ENCODE measurements at regions not wholly inside any gene's neighbourhood (a gene's known extent, or its start where the extent isn't known, plus 50 kb on each side); places are given as distances from the start of the nearest gene placed in this dataset.
A peak's percentile ranks its signal among the peaks of the same experiment; 100 is the strongest.
"Not testable (repeated sequence)": the region's sequence is repeated elsewhere in the genome, so short reads cannot be mapped to it uniquely, and the experiment has no call there.

- no peak for DNase-seq (ENCODE audit: extremely low read depth in 1 of 11, low read depth in 9 of 11, low spot score in 4 of 11)
These were observed 977.3 kb downstream of the C4orf33 start for GRCh38 chr4:130073145-130073790.

DNA sequence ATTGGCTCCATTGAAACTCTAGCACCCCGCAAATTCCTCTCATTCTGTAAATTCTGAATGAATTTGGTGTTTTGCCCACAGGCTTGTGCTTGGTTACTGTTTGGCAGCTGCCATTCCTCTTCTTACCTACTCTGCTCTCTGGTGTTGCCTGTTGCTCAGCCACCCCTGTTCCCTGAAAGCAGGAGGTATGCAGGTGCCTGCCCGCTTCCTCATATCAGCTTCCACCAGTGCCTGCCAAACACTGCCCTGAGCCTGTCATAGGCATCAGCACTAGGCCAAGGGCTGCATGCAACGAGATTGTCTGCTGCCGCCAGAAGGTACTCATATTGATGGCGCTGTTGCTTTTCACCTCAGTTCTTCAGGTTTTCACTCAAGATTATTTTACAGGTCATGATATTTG, 978.1 kb downstream of the C4orf33 start:
- no peak for DNase-seq (ENCODE audit: extremely low read depth in 1 of 11, low read depth in 9 of 11, low spot score in 4 of 11)

DNA sequence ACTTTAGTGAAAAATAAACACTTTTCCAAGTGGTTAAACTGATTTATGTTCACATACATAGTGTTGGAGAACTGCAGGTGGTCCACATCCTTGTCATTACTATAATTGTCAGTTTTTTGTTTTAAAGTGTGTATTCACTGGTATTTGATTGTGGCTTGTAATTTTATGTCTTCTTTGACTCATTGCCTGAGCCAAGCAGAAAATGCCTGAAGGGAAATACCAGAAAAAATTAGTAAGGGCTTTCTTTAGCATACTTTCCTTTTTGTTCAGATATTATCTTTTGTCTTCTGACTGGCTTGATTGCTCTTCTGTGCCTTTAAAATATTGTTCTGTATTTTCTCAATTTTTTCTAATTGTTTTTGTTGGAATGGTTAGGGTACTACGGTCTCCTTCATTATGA, 981.3 kb downstream of the C4orf33 start:
- peak in 2 of 11 donors; percentile 15 to 24 for DNase-seq (ENCODE audit: extremely low read depth in 1 of 11, low read depth in 9 of 11, low spot score in 4 of 11)

GRCh38 chr4:130079027-130079426, 983.1 kb downstream of the C4orf33 start:
- DNase-seq (ENCODE audit: extremely low read depth in 1 of 11, low read depth in 9 of 11, low spot score in 4 of 11) = not testable (repeated sequence)

- no peak for DNase-seq (ENCODE audit: extremely low read depth in 1 of 11, low read depth in 9 of 11, low spot score in 4 of 11)
These were observed 985.0 kb downstream of the C4orf33 start for GRCh38 chr4:130080872-130081451.

GRCh38 chr4:130090427-130090826, 994.5 kb downstream of the C4orf33 start:
- DNase-seq (ENCODE audit: extremely low read depth in 1 of 11, low read depth in 9 of 11, low spot score in 4 of 11) = no peak

DNA sequence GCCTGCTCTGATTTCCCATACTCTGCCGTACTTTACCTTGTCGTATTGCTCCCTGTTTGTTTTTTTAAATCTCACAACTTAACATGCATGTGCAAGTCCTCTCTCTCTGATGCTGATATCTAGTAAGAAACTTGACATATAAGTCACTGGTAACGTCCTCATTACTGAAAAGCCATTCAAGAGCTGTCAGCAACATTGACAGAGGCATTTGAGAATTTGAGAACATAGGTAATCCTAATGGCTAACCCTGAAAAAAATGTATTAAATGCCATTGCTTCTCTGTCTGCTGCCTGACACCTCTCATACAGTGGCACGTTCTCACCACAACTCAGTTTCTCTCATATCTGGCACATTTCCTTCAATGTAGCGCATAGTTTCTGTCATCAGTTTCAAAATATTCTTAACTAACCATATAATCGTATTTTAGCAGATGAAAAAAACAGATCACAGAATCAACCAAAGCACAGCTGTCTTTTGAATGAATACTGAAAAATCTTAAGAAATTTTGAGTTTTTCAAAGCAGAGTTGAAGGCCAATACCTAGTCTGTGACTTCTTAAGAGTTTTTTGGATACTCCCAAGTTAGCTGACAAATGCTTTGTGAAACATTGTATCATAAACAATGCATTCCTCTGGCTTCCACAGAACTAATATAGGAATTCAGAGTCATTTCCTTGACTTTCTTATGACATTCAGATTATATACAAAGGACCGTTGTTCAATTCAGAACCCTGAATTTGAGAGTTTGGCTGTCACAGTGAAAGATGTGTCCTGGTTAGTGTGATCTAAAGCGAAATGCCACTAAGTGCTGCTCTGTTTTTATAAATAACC, 996.4 kb downstream of the C4orf33 start:
- no peak for DNase-seq (ENCODE audit: extremely low read depth in 1 of 11, low read depth in 9 of 11, low spot score in 4 of 11)

DNA sequence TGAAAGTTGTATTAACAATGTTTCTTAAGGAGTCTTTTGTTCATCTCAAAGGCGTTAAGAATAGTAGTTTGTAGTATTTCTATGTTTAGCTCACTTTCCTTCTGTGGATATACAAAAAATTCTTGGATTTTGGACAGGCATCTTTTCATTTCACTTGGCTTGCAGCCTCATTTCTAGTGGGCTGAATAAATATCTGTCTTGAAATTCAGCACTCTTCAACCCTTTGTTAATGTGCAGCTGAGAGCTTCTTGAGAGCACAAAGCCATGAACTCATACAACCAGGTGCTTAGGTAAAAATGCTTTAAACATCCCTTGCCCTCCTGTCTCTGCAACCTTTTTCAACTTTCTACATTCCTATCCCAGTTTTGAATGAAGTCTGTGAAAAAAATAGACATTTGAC, 1003.2 kb downstream of the C4orf33 start:
- no peak for DNase-seq (ENCODE audit: extremely low read depth in 1 of 11, low read depth in 9 of 11, low spot score in 4 of 11)

DNA sequence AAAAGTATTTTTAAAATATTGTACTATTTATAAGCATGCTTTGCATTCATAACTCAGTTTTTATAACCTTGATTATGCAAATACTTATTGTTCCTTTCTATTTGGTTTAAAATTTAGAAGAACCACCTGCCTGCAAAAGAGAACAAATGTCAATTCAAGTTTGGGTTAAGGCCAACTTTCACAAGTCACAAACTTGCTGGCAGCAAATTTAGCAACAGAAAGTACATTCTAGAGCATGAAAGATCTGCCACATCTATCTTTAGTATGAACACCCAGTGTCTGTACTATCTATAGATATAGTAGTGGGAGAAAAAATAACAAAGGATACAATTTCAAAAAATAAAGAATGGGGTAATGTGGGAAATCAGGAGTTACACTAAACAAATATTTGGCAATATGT, 1014.2 kb downstream of the C4orf33 start:
- DNase-seq (ENCODE audit: extremely low read depth in 1 of 11, low read depth in 9 of 11, low spot score in 4 of 11) = no peak

DNA sequence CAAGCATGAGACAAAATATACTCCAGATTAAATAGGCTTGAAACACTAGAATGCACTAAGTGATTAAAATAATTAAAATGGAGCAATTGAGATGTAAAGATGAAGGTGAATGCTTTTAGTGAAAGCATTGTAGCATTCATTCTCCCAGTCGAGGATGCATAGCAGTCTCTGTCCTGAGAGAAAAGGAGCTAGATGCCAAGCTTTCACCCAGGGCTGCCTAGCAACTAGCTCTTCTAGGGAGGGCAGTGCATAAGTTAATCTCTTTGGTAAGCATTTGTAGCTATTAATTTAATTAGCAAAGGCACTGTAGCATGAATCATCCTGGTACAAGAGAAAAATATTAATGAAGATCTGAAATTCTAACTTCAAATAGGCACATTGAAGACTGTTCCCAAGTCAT, 1014.8 kb downstream of the C4orf33 start:
- DNase-seq (ENCODE audit: extremely low read depth in 1 of 11, low read depth in 9 of 11, low spot score in 4 of 11) = no peak

- DNase-seq (ENCODE audit: extremely low read depth in 1 of 11, low read depth in 9 of 11, low spot score in 4 of 11) = peak in 3 of 11 donors; percentile 1 to 12 (median 3)
These were observed 1028.1 kb downstream of the C4orf33 start for GRCh38 chr4:130124066-130124465.

GRCh38 chr4:130125467-130125866, 1029.5 kb downstream of the C4orf33 start:
- no peak for DNase-seq (ENCODE audit: extremely low read depth in 1 of 11, low read depth in 9 of 11, low spot score in 4 of 11)

GRCh38 chr4:130127297-130127696, 1031.3 kb downstream of the C4orf33 start:
- no peak for DNase-seq (ENCODE audit: extremely low read depth in 1 of 11, low read depth in 9 of 11, low spot score in 4 of 11)

GRCh38 chr4:130131536-130131935, 1035.6 kb downstream of the C4orf33 start:
- DNase-seq (ENCODE audit: extremely low read depth in 1 of 11, low read depth in 9 of 11, low spot score in 4 of 11) = no peak

DNA sequence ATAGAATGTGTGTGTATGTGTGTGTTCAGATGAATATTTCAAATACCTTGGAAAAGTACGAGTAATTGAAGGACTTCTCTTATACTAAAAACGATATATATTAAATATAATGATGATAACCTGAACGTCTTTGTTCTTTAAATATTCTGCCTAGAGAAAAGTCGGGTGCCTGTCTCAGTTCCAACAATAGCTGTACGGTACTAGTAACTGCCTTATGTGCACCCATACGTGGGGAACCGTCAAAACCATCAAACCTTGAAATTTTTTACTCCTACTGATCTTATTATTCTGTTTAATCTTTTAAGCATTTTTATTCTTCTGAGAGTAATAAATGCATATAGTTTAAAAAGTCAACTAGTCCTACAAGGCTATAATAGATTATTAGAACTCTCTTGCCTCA, 1045.7 kb downstream of the C4orf33 start:
- DNase-seq (ENCODE audit: extremely low read depth in 1 of 11, low read depth in 9 of 11, low spot score in 4 of 11) = no peak

DNA sequence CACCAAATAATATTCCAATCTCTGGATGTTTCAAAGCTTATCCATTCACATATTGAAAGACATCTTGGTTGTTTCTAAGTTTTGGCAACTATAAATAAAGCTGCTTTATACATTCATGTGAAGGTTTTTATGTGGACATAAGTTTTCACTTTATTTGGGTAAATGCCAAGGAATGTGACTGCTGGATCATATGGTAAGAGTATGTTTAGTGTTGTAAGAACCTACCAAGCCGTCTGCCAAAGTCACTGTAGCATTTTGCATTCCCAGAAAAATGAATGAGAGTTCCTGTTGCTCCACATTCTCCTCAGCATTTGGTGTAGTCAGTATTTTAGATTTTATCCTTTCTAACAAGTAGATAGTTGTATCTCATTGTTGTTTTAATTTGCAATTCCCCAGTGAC, 1047.7 kb downstream of the C4orf33 start:
- DNase-seq (ENCODE audit: extremely low read depth in 1 of 11, low read depth in 9 of 11, low spot score in 4 of 11) = no peak

DNA sequence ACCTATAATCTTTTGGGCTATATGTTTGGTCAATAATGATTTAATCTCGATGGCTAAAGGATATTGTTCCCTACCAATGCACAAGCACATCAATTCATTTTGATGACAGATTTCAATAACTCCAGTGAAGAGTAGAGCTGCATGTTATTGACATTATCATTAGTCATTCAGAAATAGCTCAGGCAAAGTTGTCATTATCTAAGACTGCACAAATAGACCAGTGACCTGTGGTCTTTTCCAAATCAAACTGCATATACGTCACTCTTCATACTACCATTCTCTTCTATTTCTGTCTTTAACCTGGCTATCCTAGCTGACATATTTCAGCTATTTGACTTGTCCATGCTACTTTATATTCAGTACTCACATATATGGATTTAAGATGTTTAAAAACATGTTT, 1050.8 kb downstream of the C4orf33 start:
- no peak for DNase-seq (ENCODE audit: extremely low read depth in 1 of 11, low read depth in 9 of 11, low spot score in 4 of 11)

- no peak for DNase-seq (ENCODE audit: extremely low read depth in 1 of 11, low read depth in 9 of 11, low spot score in 4 of 11)
These were observed 1051.7 kb downstream of the C4orf33 start for GRCh38 chr4:130147641-130148040.

- DNase-seq (ENCODE audit: extremely low read depth in 1 of 11, low read depth in 9 of 11, low spot score in 4 of 11) = no peak
These were observed 1058.9 kb downstream of the C4orf33 start for GRCh38 chr4:130154901-130155300.

DNA sequence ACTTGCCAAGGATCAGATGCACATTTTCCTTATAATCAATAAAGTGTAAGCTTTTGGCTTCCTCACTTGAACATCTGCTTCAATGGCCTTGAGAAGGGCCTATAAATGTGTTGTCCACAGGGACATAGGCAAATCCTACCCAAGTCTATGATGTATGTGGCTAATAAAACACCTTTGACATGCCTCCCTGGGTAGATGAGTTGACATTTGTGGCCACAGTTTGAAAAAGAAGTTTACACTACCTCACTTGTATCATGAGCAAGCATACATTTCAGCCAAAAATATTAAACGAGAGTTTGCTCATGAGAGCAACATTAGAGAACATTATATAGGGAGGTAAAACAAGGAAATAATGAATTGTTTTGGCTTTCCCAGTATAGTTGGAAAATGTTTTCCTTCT, 1067.7 kb downstream of the C4orf33 start:
- DNase-seq (ENCODE audit: extremely low read depth in 1 of 11, low read depth in 9 of 11, low spot score in 4 of 11) = no peak

All from renal cortex interstitium (tissue), 11 donors.